ENCODE measurements at regions not wholly inside any gene's neighbourhood (a gene's known extent, or its start where the extent isn't known, plus 50 kb on each side); places are given as distances from the start of the nearest gene placed in this dataset.

DNA sequence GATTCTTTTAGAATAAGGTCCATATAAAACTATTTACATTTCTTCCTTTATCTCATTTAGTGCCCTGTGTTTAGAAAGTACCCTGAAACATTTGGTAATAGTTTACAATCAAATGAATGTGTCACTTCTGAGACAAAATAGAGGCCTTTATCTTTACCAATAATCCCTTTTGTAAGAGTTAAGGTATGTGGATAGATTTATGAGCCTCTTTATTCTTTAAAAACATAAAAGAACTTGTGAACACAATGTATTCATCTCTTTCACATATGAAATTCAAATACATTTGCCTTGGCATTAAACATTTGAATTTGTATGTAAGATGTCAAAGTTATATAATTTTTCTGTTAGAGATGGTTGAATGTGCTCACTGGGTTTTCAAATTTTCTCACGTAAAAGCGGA lies 180.5 kb upstream of the CWC22 start:
- no peak for DNase-seq

DNA sequence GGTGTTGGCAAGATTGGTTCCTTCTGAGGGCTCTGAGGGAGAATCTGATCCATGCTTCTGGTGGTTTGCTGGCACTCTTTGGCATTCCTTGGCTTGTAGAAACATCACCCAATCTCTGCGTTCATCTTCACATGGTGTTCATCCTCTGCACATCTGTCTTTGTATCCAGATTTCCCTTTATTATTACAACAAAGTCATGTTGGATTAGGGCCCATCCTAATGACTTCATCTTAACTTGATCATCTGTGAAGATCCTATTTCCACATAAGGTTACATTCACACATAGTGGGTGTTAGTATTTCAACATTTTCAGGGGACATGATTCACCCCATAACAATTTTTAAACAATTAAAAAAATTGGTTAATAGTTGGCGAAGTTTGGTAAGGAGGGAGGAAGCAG lies 177.4 kb upstream of the CWC22 start:
- no peak for DNase-seq

DNA sequence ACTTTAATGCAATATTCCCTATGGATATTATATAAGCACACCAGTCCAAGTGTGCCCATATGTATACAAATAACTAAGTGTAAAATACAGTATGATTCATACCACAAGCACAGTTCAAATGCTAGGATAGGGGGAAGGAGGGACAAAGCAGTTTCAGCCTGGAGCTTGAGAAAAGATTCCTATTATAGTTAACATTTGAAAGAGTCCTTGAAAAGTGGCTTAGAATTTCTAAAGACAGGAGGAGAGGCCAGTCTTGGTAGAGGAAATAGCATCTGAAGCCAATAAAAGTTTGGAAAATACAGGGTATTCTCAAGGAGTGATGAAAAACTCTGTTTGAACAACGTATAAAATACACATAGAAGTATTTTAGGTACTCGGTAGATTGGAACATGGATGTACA lies 173.4 kb upstream of the CWC22 start:
- DNase-seq, result no peak

DNA sequence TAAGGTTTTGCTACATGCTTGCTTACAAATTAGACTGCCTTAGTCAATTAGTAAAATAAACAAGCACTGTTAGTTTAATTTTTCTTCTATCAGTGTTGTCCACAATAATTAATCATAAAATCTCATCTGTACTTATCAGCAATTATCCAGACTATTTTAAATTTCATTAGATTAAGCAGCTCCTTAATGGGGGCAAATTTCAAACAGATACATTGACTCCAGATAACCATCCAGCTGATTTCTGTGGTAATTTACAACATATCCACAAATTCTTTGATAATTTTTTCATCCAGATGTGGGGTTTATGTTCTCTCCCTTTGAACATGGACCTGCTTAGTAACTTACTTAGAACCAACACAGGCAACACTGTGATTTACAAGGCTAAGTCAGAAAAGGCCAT lies 170.4 kb upstream of the CWC22 start:
- DNase-seq, result no peak

DNA sequence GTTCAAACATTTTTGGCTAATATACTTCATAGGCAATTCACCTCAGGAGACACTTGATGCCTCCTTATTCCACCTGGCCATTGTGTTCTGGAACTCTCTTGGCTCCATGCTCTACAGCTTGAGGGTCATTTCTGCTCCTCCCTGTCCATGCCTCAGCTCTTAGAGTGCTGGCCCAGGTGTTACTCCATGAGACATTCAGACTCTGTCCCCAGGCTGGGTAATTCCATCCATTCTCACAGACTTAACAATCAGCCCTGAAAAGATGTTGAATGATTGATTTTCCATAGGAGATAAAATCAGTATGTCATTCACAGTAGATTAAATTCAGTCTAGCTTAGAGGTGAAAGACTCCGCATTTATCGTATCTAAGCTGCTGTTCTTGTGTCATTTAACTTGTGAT lies 168.6 kb upstream of the CWC22 start:
- DNase-seq, result no peak

DNA sequence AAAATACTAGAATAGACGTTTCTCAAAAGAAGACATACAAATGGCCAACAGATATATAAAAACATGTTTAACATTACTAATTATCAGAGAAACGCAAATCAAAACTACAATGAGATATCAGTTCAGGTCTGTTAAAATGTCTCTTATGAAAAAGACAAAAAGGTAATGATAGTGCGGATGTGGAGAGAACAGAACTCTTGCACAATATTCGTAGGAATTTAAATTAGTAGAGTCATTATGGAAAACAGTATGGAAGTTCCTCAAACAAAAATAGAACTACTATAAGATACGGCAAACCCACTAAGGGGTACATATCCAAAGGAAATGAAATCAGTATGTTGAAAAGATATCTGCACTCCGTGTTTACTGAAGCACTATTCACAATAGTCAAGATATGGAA lies 167.5 kb upstream of the CWC22 start:
- DNase-seq, result no peak

DNA sequence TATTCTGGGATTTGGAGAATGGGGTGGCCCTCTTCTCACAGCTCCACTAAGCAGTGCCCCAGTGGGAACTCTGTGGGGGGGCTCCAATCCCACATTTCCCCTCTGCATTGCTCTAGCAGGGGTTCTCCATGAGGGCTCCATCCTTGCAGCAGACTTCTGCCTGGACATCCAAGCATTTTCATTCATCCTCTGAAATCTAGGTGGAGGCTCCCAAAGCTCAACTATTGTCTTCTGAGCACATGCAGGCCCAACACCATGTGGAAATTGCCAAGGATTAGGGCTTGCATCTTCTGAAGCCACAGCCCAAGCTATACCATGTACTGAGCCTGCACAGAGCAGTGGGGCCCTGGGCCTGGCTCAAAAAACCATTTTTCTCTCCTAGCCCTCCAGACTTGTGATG lies 162.4 kb upstream of the CWC22 start:
- DNase-seq, result no peak

DNA sequence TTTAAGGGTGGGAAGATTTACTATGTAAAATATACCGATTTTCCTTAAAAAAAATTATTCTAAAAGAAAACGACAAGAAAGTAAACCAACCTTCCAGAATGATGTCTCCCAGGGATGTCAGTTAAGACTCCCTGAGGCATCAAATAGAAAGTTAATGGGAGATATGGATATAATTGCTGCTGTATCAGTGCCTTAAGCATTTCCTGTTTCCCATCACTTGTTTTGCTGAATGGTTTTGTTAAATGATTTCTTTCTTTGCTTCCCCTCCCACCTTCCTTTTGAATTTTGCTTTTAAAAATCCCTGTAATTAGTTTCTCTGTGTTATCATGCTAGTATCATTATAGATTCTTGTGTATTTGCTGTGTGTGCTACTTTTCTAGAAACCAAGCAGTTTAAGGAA lies 154.3 kb upstream of the CWC22 start:
- DNase-seq, result no peak

DNA sequence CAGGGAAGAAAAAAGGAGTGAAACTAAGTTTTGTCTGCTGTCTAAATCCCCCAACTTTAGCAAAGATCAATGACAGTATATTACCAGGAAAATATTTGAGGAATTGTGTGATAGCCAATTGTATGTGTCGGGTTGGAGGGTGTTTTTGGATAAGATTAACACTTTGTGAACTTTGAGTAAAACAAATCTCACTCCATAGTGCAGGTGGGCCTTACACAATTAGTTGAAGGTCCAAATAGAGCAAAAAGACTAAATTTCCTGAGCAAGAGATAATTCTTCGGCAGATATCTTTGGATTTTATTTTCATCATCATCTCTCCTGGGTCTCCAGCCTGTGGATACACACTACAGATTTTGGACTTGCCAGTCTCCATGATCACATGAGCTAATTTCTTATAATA lies 152.8 kb upstream of the CWC22 start:
- no peak for DNase-seq

DNA sequence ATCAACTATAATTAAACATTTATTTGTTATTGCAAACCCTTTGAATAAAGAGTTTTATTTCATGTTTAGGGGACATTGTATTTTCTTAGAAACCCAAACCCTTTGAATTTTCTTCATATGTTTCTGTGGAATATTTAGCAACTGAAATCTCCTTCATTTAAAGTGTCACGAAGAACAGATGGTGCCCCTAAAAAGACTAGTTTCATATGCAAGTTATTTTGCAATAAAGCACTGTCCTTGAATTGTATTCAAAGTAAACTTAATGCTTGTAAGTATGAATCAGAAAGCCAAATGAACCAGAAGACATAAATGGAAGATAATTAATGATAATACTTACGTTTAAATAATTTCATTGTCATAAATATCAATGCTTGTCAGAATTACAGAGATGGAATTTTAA lies 151.9 kb upstream of the CWC22 start:
- no peak for DNase-seq

DNA sequence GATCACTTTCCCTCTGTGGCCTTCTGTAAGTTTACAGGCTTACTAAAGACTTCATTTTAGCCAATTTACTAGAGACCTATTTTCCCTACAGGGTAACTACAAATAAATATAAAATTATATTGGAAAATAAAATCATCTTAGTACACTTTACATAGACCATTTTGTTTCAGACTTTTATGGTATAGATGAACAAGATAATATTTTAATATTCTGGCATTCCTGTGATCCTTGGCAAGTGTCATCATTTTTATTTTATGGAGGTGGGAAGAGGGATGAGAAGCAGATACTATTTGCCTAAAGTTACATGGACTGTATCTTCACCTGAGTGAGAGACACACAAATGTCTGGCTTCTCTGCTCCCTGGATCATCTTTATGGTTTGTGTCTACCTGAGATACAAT lies 149.6 kb upstream of the CWC22 start:
- DNase-seq, result no peak

DNA sequence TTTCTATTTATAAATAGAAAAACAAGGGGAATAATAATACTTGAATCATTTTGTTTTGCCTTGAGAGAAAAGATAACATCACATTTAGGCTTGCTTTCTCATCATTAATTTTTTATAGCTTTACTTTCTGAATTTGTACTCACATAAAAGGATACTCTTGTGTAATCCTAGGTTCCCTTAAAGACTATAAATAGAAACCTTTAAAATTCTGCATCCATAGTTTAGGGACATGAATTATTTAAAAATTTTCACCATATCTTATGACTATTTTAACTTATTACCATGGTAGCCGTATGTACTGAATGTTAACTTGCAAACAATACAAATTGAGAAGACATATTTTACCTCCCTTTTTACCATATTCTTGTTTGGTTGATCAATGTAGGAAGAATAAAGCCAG lies 143.5 kb upstream of the CWC22 start:
- no peak for DNase-seq

DNA sequence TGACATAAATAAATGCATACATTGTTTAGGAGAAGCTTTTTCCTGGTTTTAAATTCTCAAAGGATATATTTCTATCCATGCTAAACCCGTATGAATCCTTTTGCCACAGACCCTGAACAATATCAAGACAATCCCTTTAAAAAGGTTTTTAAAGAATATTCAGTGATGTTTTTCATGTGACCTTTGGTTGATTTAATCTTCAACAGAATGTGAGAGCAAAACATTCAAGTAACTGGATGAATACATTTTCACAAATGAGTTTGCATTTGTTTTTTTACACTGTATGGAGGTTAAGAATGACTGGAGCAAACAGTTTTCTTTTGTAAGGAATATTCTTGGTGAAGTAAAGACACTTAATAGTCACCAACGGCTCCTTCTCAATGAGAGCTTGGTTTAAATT lies 139.4 kb upstream of the CWC22 start:
- DNase-seq, result no peak

DNA sequence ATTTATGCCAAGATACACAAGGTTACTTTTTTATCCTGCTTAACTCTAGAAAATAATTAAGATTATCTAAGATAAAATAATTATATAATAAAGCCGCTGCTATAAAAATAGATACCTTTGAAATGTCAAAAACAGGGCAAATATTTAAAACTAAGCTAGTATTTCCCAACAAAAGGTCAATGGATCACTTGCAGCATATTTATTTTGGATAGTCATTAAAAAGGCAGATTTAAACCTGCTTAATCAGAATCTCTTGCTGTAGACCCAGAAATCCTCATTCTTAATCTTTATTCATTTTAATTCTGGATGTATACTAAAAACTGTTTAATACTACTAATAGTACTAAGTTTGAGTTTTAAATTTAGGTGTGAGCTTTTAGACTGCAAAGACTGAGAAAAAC lies 139.0 kb upstream of the CWC22 start:
- DNase-seq, result no peak

DNA sequence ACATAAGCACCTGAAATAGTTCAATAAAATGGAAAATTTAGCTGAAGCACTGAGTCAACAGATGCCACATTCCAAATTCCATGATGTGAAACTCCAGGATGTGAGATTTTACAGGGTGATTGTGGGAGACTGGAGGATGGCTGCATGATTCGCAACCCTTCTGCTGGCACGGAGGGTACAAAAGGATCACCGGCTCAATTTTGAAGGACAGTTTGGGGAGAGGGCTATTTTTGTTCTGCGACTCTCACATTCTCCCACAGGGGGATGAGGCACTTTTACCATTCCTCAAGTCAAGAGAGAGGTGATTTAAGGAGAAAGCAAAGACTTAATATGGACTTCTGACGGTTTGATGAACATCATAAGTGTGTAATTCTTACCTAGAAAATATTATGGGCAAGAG lies 138.1 kb upstream of the CWC22 start:
- no peak for DNase-seq

DNA sequence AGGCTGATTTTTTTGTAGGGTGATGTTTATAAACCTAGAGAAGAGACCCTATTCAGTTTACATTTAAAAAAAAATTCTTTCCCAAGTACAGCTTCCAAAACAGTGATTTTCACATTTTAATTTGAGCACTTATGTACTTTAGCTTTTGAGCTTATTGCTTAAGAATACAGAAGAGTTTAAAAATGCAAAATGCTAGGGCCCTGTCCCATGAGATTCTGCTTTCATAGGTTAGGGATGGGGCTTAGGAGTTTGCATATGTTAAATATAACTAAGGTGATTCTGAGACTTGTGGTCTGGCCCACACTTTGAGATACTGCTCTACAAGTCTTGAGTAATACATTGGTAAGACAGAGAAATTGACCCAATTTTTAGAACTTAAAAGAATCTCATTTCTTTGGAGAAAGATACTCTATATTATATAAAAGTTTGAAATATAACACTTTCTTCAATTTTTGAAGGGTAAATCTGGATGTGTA lies 137.3 kb upstream of the CWC22 start:
- DNase-seq, result no peak

DNA sequence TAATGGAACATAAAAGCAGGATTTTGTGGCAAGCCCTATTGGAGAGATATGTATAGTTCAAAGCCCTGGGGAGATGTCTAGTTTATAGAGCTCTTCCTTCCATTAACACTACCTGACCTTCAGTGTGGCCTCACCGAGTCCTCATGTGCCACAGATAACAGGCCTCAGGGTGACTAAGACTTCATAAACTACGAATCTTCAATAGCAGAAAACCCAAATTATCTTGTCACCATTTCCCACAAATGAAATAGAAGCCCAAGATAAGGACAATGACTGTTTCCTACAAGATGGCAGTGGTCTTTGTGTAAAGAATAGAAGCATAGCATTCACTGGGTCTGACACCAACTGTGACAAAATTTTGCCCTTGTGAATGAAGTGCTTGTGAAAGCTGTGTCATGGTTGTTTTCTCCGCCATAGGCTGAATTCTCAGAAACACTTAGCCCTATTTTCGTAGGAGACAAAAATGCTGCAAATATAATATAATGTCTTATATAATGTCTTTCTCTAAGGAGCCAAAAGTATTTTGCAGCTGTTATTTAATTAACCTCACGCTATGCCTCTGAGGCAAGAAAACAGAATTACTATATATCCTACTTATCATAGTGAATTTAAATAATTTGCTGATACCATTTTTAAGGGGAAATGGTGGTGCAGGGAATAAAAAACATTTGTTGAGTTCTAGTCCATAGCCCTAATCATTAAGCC lies 136.7 kb upstream of the CWC22 start:
- DNase-seq, result no peak

DNA sequence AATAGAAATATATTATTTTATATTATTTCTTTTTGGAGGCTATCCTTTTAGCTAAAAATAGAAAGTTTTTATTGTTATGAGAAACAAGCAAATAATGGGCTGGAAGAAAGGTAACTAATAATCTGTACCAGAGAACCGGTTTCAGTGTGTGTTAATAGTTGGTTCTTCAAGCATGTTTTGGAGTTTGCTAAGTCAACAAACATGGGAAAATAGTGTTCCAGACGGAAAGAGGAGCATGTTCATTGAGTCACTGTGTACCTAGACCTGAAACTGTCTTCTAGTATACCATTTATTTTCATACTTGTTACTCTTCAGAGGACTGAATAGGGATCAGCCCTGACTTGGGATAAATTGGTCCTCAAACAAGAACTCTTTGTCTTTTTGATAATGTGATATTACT lies 134.5 kb upstream of the CWC22 start:
- DNase-seq, result no peak

DNA sequence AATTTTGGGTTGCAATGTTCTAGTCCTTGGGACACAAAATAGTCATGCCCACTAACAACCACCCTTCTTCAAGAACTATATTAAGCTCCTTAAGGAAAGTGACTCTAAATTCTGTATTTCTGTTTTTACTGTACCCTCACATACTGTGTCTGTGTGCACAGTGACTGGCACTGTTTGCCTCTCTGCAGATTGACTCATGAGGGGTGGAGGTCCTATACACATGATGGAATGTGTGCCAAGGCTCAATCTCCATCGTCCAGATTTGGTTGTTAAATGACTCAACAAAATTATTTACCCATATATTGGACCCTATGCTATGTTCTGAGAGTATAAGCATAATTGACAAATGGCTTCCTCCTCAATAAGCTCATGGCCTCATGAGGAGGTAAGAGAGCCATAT lies 126.6 kb upstream of the CWC22 start:
- no peak for DNase-seq

DNA sequence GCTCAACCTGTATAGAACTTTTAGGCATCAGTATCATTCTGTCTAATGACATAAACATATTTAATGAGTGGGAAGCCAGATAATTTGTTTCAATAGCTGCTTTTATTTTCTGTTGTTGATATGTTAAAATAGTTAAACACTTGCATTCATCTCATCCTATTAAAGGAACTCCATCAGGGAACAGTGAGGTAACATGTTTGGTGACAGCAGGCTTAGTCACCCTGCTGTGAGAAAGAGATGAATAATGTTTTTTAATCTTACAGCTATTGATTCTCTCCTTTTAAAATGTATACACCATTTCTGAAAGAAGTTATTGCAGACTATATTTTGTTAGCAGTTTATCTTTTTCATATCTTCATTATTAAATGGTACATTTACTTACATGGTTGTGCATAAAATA lies 123.3 kb upstream of the CWC22 start:
- DNase-seq, result no peak

DNA sequence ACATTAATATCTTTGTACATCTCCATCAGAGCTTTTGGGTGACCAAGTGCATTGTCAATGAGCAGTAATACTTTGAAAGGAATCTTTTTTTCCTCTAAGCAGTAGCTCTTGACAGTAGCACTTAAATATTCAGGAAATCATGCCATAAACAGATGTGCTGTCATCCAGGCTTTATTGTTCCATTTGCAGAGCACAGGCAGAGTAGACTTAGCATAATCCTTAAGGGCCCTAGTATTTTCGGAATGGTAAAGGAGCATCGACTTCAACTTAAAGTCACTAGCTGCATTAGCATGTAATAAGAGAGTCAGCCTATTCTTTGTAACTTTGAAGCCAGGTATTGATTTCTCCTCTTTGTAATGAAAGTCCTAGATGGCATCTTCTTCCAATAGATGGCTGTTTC lies 121.8 kb upstream of the CWC22 start:
- DNase-seq, result no peak

DNA sequence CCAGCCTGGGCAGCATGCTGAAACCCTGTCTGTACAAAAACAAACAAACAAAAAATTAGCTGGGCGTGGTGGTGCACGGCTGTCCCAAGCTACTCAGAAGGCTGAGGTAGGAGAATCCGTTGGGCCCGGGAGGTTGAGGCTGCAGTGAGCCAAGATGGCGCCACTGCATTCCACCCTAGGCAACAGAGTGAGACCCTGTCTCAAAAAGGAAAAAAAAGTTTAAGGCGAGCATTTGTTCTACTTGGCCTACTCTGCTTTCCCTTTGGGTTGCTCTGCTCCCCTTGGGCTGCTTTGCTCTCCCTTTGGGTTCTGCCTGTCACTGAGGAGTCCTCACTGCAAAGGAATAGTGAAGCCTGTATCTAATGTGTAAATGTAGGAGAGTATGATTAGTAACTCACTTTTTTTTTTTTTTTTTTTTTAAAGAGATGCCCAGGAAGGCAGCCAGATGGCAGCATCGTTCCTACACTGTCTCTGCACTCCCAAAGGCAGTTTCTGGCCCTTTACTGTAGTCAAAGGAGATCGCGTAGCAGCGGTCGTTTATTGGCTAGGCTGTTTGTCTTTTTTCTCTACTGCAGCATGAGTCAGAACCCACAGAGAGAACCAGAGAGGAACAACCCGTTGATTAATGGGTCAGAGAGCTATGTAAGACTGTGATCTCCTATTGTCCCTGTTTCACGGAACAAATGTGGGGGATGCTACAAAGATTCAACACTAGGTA lies 118.3 kb upstream of the CWC22 start:
- DNase-seq, result peak; percentile 73

DNA sequence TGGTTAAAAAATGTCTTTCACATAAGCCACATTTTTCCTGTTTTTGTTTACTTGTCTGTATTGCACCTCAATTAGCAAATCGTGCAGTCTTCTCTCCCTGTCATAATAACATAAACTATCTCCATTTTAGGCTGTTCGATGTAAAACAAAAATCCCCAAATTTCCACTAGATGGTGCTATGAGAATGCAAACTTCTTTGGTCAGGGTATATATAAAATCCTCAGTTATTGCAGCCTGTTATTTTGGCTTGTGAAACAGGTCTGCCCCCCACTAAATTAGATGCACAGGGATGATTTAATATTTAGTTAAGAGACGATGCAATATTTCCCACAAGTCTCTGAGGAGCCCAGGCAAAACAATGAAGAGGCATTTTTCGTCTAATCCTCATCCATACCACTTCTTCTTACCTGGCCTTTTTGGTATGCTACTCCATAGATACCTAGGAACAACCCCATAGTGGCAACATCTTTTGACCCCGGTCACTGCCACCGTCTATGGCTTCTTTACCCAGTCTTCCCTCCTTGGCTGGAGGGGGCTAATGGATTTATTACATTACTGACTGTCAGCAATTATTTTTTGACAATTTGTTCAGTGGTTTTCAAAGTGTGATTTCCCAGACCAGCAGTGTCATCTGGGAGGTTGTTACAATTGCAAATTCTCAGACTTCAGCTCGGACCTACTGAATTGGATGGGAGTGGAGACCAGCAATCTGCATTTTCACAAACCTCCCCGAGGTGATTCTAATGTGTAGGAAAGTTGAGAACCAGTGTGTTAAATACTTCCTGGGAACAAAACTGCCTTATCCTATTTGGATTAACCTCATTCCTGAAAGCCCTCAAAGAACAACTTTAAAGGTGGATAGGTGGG lies 117.4 kb upstream of the CWC22 start:
- no peak for DNase-seq

DNA sequence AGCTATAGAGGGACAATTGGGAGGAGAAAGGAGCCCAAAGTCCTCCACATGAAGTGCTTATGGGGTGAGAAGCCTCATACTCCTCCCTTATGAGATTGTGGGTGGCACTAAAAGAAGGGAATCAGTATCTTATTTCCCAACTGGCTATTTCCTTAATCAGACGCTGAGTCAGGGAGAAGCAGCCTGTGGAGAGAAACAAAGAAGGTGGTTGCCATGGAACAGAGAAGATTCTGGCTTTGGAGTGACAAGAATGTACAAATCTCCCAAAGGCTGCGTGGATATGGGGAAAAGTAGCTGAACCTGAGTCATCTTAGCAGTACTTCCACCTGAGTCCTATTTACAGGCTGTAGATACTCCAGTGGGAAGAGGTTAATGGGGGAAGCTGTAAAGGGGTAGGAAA lies 115.8 kb upstream of the CWC22 start:
- DNase-seq, result no peak

Measured in T1000 (cell line).